H1 (cell line): ENCODE measurements at regions not wholly inside any gene's neighbourhood (a gene's known extent, or its start where the extent isn't known, plus 50 kb on each side); places are given as distances from the start of the nearest gene placed in this dataset.

Experiments used
- CTCF ChIA-PET: fragments of 300-600 bp; sonication (Branson Sonifier 250); formaldehyde crosslinking; loops from one replicate; lab custom pipeline; 2021; ENCODE audit not compliant: partially characterized antibody; lab: Charles Lee
- POLR2A ChIA-PET: fragments of 300-600 bp; sonication (Branson Sonifier 250); formaldehyde crosslinking; loops from one replicate; lab custom pipeline; 2021; ENCODE audit warnings: inconsistent platforms; ENCODE audit not compliant: partially characterized antibody; lab: Charles Lee
- DNase-seq, 2 experiments: peaks; one replicate each; pipeline versions ENCODE4 v3.0.0 to v3.0.0-alpha.2; 2010 to 2022; ENCODE audit warnings: low spot score in 2 of 2, low read depth in 1 of 2, mixed read lengths in 1 of 2
- FAIRE-seq: peaks from 2 replicates; lab custom pipeline; 2011; peaks lifted over from hg19 to GRCh38; lab: Jason Lieb, UNC
- H2AFZ ChIP-seq: 2 replicates; pipeline ENCODE4 v1.8.1; 2012; ENCODE audit warnings: low read length, inconsistent platforms
- H2AK5ac ChIP-seq: 2 replicates; pipeline ENCODE4 v1.6.1; 2013; ENCODE audit warnings: low read depth, low read length
- H2BK120ac ChIP-seq: replicated peaks from 2 replicates; pipeline ENCODE3; 2013; ENCODE audit warnings: low read depth, low read length, inconsistent platforms
- H2BK12ac ChIP-seq: 2 replicates; pipeline ENCODE4 v1.6.1; 2013; ENCODE audit warnings: low read depth, low read length
- H2BK15ac ChIP-seq: 2 replicates; pipeline ENCODE4 v1.6.1; 2013; ENCODE audit warnings: low read length
- H2BK20ac ChIP-seq: 2 replicates; pipeline ENCODE4 v1.6.1; 2013; ENCODE audit warnings: low read length
- H2BK5ac ChIP-seq: 2 replicates; pipeline ENCODE4 v1.6.1; 2013; ENCODE audit warnings: low read depth, low read length
- H3K14ac ChIP-seq: 2 replicates; pipeline ENCODE4 v1.6.1; 2013; ENCODE audit warnings: inconsistent platforms; ENCODE audit not compliant: insufficient read length
- H3K18ac ChIP-seq: 2 replicates; pipeline ENCODE4 v1.6.1; 2013; ENCODE audit warnings: low read length; ENCODE audit errors: extremely low read depth
- H3K23ac ChIP-seq: 2 replicates; pipeline ENCODE4 v1.6.1; 2013; ENCODE audit warnings: inconsistent platforms; ENCODE audit not compliant: insufficient read length
- H3K23me2 ChIP-seq: 2 replicates; pipeline ENCODE4 v1.6.1; 2013; ENCODE audit warnings: low read depth, low read length
- H3K27ac ChIP-seq: 2 replicates; pipeline ENCODE4 v1.6.1; 2011; ENCODE audit warnings: low read depth, low read length, inconsistent platforms
- H3K27me3 ChIP-seq, 4 experiments: replicated peaks in 1 of 4; 1 replicate in 1 of 4; 2 replicates in 3 of 4; pipeline versions ENCODE4 v1.6.1 to v1.8.1; 2011 to 2013; ENCODE audit warnings: low read length in 3 of 4, mild to moderate bottlenecking in 3 of 4, inconsistent platforms in 2 of 4, mixed read lengths in 2 of 4, moderate library complexity in 1 of 4; ENCODE audit not compliant: control insufficient read depth in 3 of 4, insufficient read depth in 3 of 4; ENCODE audit errors: extremely low read depth in 1 of 4
- H3K36me3 ChIP-seq, 4 experiments: 2 replicates each; pipeline versions ENCODE4 v1.6.1 to v1.8.1; 2011 to 2013; ENCODE audit warnings: mild to moderate bottlenecking in 4 of 4, low read length in 3 of 4, moderate library complexity in 2 of 4, control low read depth in 1 of 4, inconsistent platforms in 1 of 4; ENCODE audit not compliant: insufficient read depth in 4 of 4, control insufficient read depth in 2 of 4
- H3K4ac ChIP-seq: replicated peaks from 2 replicates; pipeline ENCODE3; 2013; ENCODE audit warnings: low read length, low read depth, mixed read lengths, inconsistent platforms; ENCODE audit not compliant: insufficient read length
- H3K4me1 ChIP-seq, 4 experiments: replicated peaks in 1 of 4; 1 replicate in 1 of 4; 2 replicates in 3 of 4; pipeline versions ENCODE4 v1.6.1 to v1.8.1; 2011 to 2013; ENCODE audit warnings: low read length in 3 of 4, inconsistent platforms in 2 of 4, mixed read lengths in 1 of 4; ENCODE audit not compliant: insufficient read depth in 4 of 4, control insufficient read depth in 3 of 4
- H3K4me2 ChIP-seq, 2 experiments: 2 replicates each; pipeline versions ENCODE4 v1.6.1 to v1.8.1; 2011 to 2013; ENCODE audit warnings: low read depth in 2 of 2, low read length in 2 of 2, control low read depth in 1 of 2, inconsistent platforms in 1 of 2, mild to moderate bottlenecking in 1 of 2; ENCODE audit not compliant: insufficient read depth in 1 of 2
- H3K4me3 ChIP-seq, 4 experiments: fragments of 200-600, 300-600 bp in 1 of 4; sonication (generic), shearing (Covaris generic), sonication (Bioruptor Twin) in 1 of 4; 2 replicates each; pipeline versions ENCODE4 v1.5.1 to v1.8.1; 2011 to 2016; ENCODE audit warnings: low read length in 4 of 4, low read depth in 3 of 4, control low read depth in 2 of 4, inconsistent platforms in 2 of 4, mild to moderate bottlenecking in 2 of 4, mixed read lengths in 1 of 4, moderate library complexity in 1 of 4; ENCODE audit not compliant: insufficient read depth in 2 of 4; ENCODE audit errors: extremely low read depth in 1 of 4
- H3K56ac ChIP-seq: replicated peaks from 2 replicates; pipeline ENCODE3; 2013; ENCODE audit warnings: low read depth, mild to moderate bottlenecking, mixed read lengths, low read length, inconsistent platforms; ENCODE audit not compliant: insufficient read length
- H3K79me1 ChIP-seq: 2 replicates; pipeline ENCODE4 v1.6.1; 2013; ENCODE audit warnings: low read depth, low read length, control low read depth
- H3K79me2 ChIP-seq, 2 experiments: 2 replicates each; pipeline versions ENCODE4 v1.6.1 to v1.8.1; 2012 to 2013; ENCODE audit warnings: low read length in 2 of 2, mild to moderate bottlenecking in 2 of 2, inconsistent platforms in 1 of 2; ENCODE audit not compliant: insufficient read depth in 2 of 2, control insufficient read depth in 1 of 2
- H3K9ac ChIP-seq, 4 experiments: replicated peaks in 1 of 4; 1 replicate in 1 of 4; 2 replicates in 3 of 4; pipeline versions ENCODE4 v1.6.1 to v1.8.1; 2011 to 2013; ENCODE audit warnings: low read depth in 3 of 4, low read length in 3 of 4, control low read depth in 2 of 4, mild to moderate bottlenecking in 2 of 4, moderate library complexity in 2 of 4, inconsistent platforms in 1 of 4; ENCODE audit errors: extremely low read depth in 1 of 4
- H3K9me3 ChIP-seq, 2 experiments: 2 replicates each; pipeline versions ENCODE4 v1.6.1 to v1.8.1; 2012 to 2013; ENCODE audit warnings: mild to moderate bottlenecking in 2 of 2, moderate library complexity in 2 of 2, control low read depth in 1 of 2, inconsistent platforms in 1 of 2, low read depth in 1 of 2, low read length in 1 of 2, mixed read lengths in 1 of 2; ENCODE audit not compliant: insufficient read depth in 2 of 2
- H4K20me1 ChIP-seq, 2 experiments: replicated peaks in 1 of 2; 2 replicates each; pipeline versions ENCODE3 to v1.8.1; 2011 to 2013; ENCODE audit warnings: inconsistent platforms in 2 of 2, low read length in 2 of 2, mild to moderate bottlenecking in 1 of 2; ENCODE audit not compliant: insufficient read depth in 2 of 2, control insufficient read depth in 1 of 2
- H4K5ac ChIP-seq: 2 replicates; pipeline ENCODE4 v1.6.1; 2013; ENCODE audit warnings: low read length, low read depth, mixed read lengths, inconsistent platforms; ENCODE audit not compliant: insufficient read length
- H4K8ac ChIP-seq: 2 replicates; pipeline ENCODE4 v1.8.0; 2013; ENCODE audit warnings: mild to moderate bottlenecking, moderate library complexity, low read length, inconsistent platforms; ENCODE audit not compliant: insufficient read depth; ENCODE audit errors: extremely low read depth
- H4K91ac ChIP-seq: replicated peaks from 2 replicates; pipeline ENCODE3; 2013; ENCODE audit warnings: low read length, mixed read lengths, inconsistent platforms; ENCODE audit not compliant: insufficient read length
- ATF3 ChIP-seq: IDR thresholded peaks from 2 replicates; pipeline ENCODE4 v1.6.1; 2011; ENCODE audit warnings: low read depth, mild to moderate bottlenecking, low read length; ENCODE audit not compliant: insufficient read depth
- BCL11A ChIP-seq, 2 experiments: IDR thresholded peaks; one replicate each; pipeline ENCODE4 v1.6.1; 2011; ENCODE audit warnings: low read depth in 2 of 2, low read length in 2 of 2, mild to moderate bottlenecking in 2 of 2
- POU5F1 ChIP-seq: IDR thresholded peaks from 2 replicates; pipeline ENCODE4 v1.6.1; 2011; ENCODE audit warnings: low read depth, mild to moderate bottlenecking, low read length, moderate library complexity
- WGBS, 2 experiments: shearing (Covaris generic) in 1 of 2; methylation state at CpG; one replicate each; pipeline versions ENCODE4 v1.1.6 to v1.1.7; 2013 to 2015; ENCODE audit warnings: low lambda C conversion rate in 2 of 2, mixed read lengths in 2 of 2, inconsistent platforms in 1 of 2, low coverage in 1 of 2, missing lambda C conversion rate in 1 of 2; ENCODE audit not compliant: insufficient replicate concordance in 2 of 2, insufficient coverage in 1 of 2, insufficient read length in 1 of 2; ENCODE audit errors: extremely low coverage in 1 of 2, missing lambda C conversion rate in 1 of 2; 5-methylcytosine and 5-hydroxymethylcytosine counted together

GRCh38 chr20:57060407-57061050, 205.9 kb downstream of the BMP7 start:
- no peak overlapping the region for H2BK5ac ChIP-seq
- H4K20me1 ChIP-seq, result no peaks in the 10 kb centered on the region
- no peak overlapping the region for H3K56ac ChIP-seq
- H3K18ac ChIP-seq, result no peak overlapping the region
- H2BK120ac ChIP-seq, result no peak overlapping the region
- WGBS, 2 experiments, result 92% methylated on average over 8 of the region's 8 CpGs; no CpG with 5 or more reads in 1 of the 2 experiments
- no peaks in the 10 kb centered on the region; a peak in 1 of 7 replicates for H3K27me3 ChIP-seq
- H3K4me3 ChIP-seq, result no peak overlapping the region
- H2BK20ac ChIP-seq, result no peak overlapping the region
- H4K91ac ChIP-seq, result no peak overlapping the region
- no peak overlapping the region for H3K14ac ChIP-seq
- no peaks in the 10 kb centered on the region for H3K79me2 ChIP-seq
- no peak overlapping the region for H3K27ac ChIP-seq
- H2BK12ac ChIP-seq, result no peak overlapping the region
- CTCF ChIA-PET, result interaction anchor here (0.6 to 3.5 kb wide), 39 partner anchors 10 to 571 kb away, joined by 3 to 24 read pairs (median 4); no protein-coding TSS in a partner anchor
- no peak overlapping the region for H3K4ac ChIP-seq
- no peak overlapping the region for H4K8ac ChIP-seq
- H2AFZ ChIP-seq, result no peak overlapping the region
- H3K23me2 ChIP-seq, result no peaks in the 10 kb centered on the region
- no peak for FAIRE-seq
- H3K9me3 ChIP-seq, result no peaks in the 10 kb centered on the region
- no peaks in the 10 kb centered on the region for H3K36me3 ChIP-seq
- no peaks in the 10 kb centered on the region for H3K4me1 ChIP-seq
- no peak overlapping the region for H4K5ac ChIP-seq
- H3K23ac ChIP-seq, result no peak overlapping the region
- POLR2A ChIA-PET, result no interaction called here
- H2AK5ac ChIP-seq, result no peak overlapping the region
- H3K4me2 ChIP-seq, result no peak overlapping the region
- no peak overlapping the region for H3K9ac ChIP-seq
- H2BK15ac ChIP-seq, result no peak overlapping the region
- H3K79me1 ChIP-seq, result no peaks in the 10 kb centered on the region
- no peak for DNase-seq
- TF ChIP-seq POU5F1 (no peak), ATF3 (no peak), BCL11A (IDR thresholded peaks at IDR 0.05; ENCODE audit: low read depth in 2 of 2, low read length in 2 of 2) (no peak)
